ENCODE measurements at regions not wholly inside any gene's neighbourhood (a gene's known extent, or its start where the extent isn't known, plus 50 kb on each side); places are given as distances from the start of the nearest gene placed in this dataset.

GRCh38 chr7:110058401-110058800, 1032.5 kb upstream of the LRRN3 start:
- no peak overlapping the region for H3K9ac ChIP-seq
- no peak overlapping the region for H2AFZ ChIP-seq (replicated peaks)
- H3F3A ChIP-seq (ENCODE audit: low read depth): no peaks in the 10 kb centered on the region
- no peaks in the 10 kb centered on the region for H3K9me3 ChIP-seq (ENCODE audit: low read depth)
- no peak overlapping the region for H3K27ac ChIP-seq
- H3K36me3 ChIP-seq: no peaks in the 10 kb centered on the region
- Mint-ChIP-seq H3K27me3 (ENCODE audit: insufficient read depth, low read depth) (no peaks in the 10 kb centered on the region), H3K36me3 (no peaks in the 10 kb centered on the region), H3K9me3 (no peaks in the 10 kb centered on the region), H3K4me1 (no peaks in the 10 kb centered on the region), H3K4me3 (no peak overlapping the region), H3K27ac (no peak overlapping the region)
- no peak overlapping the region for H3K4me2 ChIP-seq
- DNase-seq (ENCODE audit: low spot score): no peak
- H3K4me3 ChIP-seq: no peak overlapping the region
- no peaks in the 10 kb centered on the region for H3K4me1 ChIP-seq
- TF ChIP-seq EZH2 (IDR thresholded peaks at IDR 0.05) (no peak), EZH2phosphoT487 (IDR thresholded peaks at IDR 0.05) (no peak), CTCF (IDR thresholded peaks at IDR 0.05) (no peak)
- no peaks in the 10 kb centered on the region for H3K79me2 ChIP-seq (ENCODE audit: low read depth)
- no peaks in the 10 kb centered on the region for H4K20me1 ChIP-seq (ENCODE audit: low read depth)
- H3K27me3 ChIP-seq: no peaks in the 10 kb centered on the region

- H3K4me3 ChIP-seq: no peak overlapping the region
- no peaks in the 10 kb centered on the region for H3F3A ChIP-seq (ENCODE audit: low read depth)
- no peak overlapping the region for H3K27ac Mint-ChIP-seq
- H3K79me2 ChIP-seq (ENCODE audit: low read depth): no peaks in the 10 kb centered on the region
- no peak overlapping the region for H3K9ac ChIP-seq
- H4K20me1 ChIP-seq (ENCODE audit: low read depth): no peaks in the 10 kb centered on the region
- H3K4me1 Mint-ChIP-seq: no peaks in the 10 kb centered on the region
- no peaks in the 10 kb centered on the region for H3K27me3 ChIP-seq
- no peak overlapping the region for H2AFZ ChIP-seq (replicated peaks)
- DNase-seq (ENCODE audit: low spot score): no peak
- no peak overlapping the region for H3K4me2 ChIP-seq
- TF ChIP-seq EZH2 (IDR thresholded peaks at IDR 0.05) (no peak), CTCF (IDR thresholded peaks at IDR 0.05) (no peak), EZH2phosphoT487 (IDR thresholded peaks at IDR 0.05) (no peak)
- no peak overlapping the region for H3K27ac ChIP-seq
- H3K4me1 ChIP-seq: no peaks in the 10 kb centered on the region
- H3K4me3 Mint-ChIP-seq: no peak overlapping the region
- no peaks in the 10 kb centered on the region for H3K9me3 ChIP-seq (ENCODE audit: low read depth)
- no peaks in the 10 kb centered on the region for H3K9me3 Mint-ChIP-seq
- no peaks in the 10 kb centered on the region for H3K27me3 Mint-ChIP-seq (ENCODE audit: insufficient read depth, low read depth)
- no peaks in the 10 kb centered on the region for H3K36me3 ChIP-seq
- H3K36me3 Mint-ChIP-seq: no peaks in the 10 kb centered on the region
Measured at GRCh38 chr7:110061387-110061786, 1029.5 kb upstream of the LRRN3 start.

GRCh38 chr7:110065121-110065520, 1025.8 kb upstream of the LRRN3 start:
- H3K36me3 Mint-ChIP-seq: no peaks in the 10 kb centered on the region
- H3F3A ChIP-seq (ENCODE audit: low read depth): no peaks in the 10 kb centered on the region
- H3K4me3 Mint-ChIP-seq: no peak overlapping the region
- H3K36me3 ChIP-seq: no peaks in the 10 kb centered on the region
- H3K9ac ChIP-seq: no peak overlapping the region
- no peaks in the 10 kb centered on the region for H3K9me3 Mint-ChIP-seq
- no peaks in the 10 kb centered on the region for H4K20me1 ChIP-seq (ENCODE audit: low read depth)
- H3K4me1 ChIP-seq: no peaks in the 10 kb centered on the region
- TF ChIP-seq CTCF (IDR thresholded peaks at IDR 0.05) (no peak), EZH2phosphoT487 (IDR thresholded peaks at IDR 0.05) (no peak)
- H3K27ac ChIP-seq: no peak overlapping the region
- no peaks in the 10 kb centered on the region for H3K9me3 ChIP-seq (ENCODE audit: low read depth)
- H3K27ac Mint-ChIP-seq: no peak overlapping the region
- H3K27me3 Mint-ChIP-seq (ENCODE audit: insufficient read depth, low read depth): peaks cover 4% of the 10 kb centered on the region
- H3K4me2 ChIP-seq: no peak overlapping the region
- no peak overlapping the region for H2AFZ ChIP-seq (replicated peaks)
- H3K79me2 ChIP-seq (ENCODE audit: low read depth): no peaks in the 10 kb centered on the region
- no peaks in the 10 kb centered on the region for H3K27me3 ChIP-seq
- no peak overlapping the region for H3K4me3 ChIP-seq
- DNase-seq (ENCODE audit: low spot score): no peak
- H3K4me1 Mint-ChIP-seq: no peaks in the 10 kb centered on the region

DNA sequence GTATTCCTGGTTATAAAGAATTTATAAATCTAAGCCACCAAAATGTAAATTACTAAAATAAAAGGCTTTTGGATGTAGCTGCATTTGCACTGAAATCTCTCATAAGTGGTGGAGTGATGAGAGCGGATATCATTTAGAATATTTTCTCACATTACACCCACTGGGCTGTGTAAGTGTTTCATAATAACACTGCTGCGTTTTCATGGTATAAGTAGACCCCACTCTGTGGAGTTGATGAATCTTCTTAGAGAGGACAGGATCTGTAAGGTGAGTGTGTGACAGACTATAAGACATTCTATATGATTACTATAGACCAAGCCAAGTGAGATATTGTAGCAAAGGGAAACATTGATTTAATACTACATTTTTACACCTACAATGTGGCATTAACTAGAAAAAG, 1024.1 kb upstream of the LRRN3 start:
- Histone ChIP-seq H3K9ac (no peak overlapping the region), H3K36me3 (no peaks in the 10 kb centered on the region), H3K79me2 (ENCODE audit: low read depth) (no peaks in the 10 kb centered on the region), H3K4me3 (no peak overlapping the region), H3F3A (ENCODE audit: low read depth) (no peaks in the 10 kb centered on the region), H2AFZ (replicated peaks) (no peak overlapping the region), H3K27ac (no peak overlapping the region), H3K27me3 (no peaks in the 10 kb centered on the region), H4K20me1 (ENCODE audit: low read depth) (no peaks in the 10 kb centered on the region), H3K4me1 (no peaks in the 10 kb centered on the region), H3K4me2 (no peak overlapping the region), H3K9me3 (ENCODE audit: low read depth) (no peaks in the 10 kb centered on the region)
- no peak overlapping the region for H3K4me3 Mint-ChIP-seq
- DNase-seq (ENCODE audit: low spot score): no peak
- peaks cover 6% of the 10 kb centered on the region for H3K4me1 Mint-ChIP-seq
- TF ChIP-seq EZH2 (IDR thresholded peaks at IDR 0.05) (no peak), CTCF (IDR thresholded peaks at IDR 0.05) (no peak), EZH2phosphoT487 (IDR thresholded peaks at IDR 0.05) (no peak)
- no peak overlapping the region for H3K27ac Mint-ChIP-seq
- peaks cover 4% of the 10 kb centered on the region for H3K27me3 Mint-ChIP-seq (ENCODE audit: insufficient read depth, low read depth)
- H3K9me3 Mint-ChIP-seq: no peaks in the 10 kb centered on the region
- no peaks in the 10 kb centered on the region for H3K36me3 Mint-ChIP-seq

Data from neural progenitor cell (in vitro differentiated cells).